Bronchial epithelial cell (primary cell): ENCODE measurements at regions not wholly inside any gene's neighbourhood (a gene's known extent, or its start where the extent isn't known, plus 50 kb on each side); places are given as distances from the start of the nearest gene placed in this dataset.

Experiments used
- DNase-seq: peaks from one replicate; pipeline ENCODE4 v3.0.0-alpha.2; 2010; ENCODE audit warnings: low read depth
- FAIRE-seq: peaks from 2 replicates; lab custom pipeline; 2011; peaks lifted over from hg19 to GRCh38; lab: Jason Lieb, UNC
- H3K27me3 ChIP-seq: 2 replicates; pipeline ENCODE4 v1.5.1; 2011; ENCODE audit warnings: low read length; ENCODE audit not compliant: control insufficient read depth, insufficient read depth
- H3K36me3 ChIP-seq: 2 replicates; pipeline ENCODE4 v1.5.1; 2011; ENCODE audit warnings: low read length; ENCODE audit not compliant: control insufficient read depth, insufficient read depth
- H3K4me3 ChIP-seq: 2 replicates; pipeline ENCODE4 v1.5.1; 2011; ENCODE audit warnings: mild to moderate bottlenecking, low read depth, low read length, control low read depth
- TF ChIP-seq, protein P1 (sequence below): IDR thresholded peaks from 2 replicates; pipeline ENCODE4 v1.5.1; 2011; ENCODE audit warnings: mild to moderate bottlenecking, moderate library complexity, low read length, control low read depth, inconsistent platforms; ENCODE audit not compliant: insufficient read depth, severe bottlenecking

DNA sequence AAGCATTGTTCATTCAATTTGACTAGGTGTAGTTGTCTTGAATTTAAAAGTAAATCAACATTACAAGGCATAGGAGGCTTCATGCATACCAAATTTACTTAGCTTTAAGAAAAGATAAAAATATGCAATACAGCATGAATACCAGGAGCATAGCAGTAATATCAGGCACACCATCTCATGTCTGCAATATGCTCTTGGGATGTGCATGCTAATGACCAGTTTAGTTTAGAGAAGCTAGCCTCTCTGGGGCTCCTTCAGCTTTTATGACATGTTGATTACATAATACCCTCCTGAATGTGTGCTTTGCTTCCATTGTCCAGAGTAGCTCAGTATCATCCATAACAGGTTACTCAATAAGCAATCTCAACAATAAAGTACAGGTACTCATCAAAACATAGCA is 497.2 kb downstream of the FLRT2 start:
- H3K27me3 ChIP-seq, result no peaks in the 10 kb centered on the region
- no peaks in the 10 kb centered on the region for H3K36me3 ChIP-seq
- TF ChIP-seq, protein P1, sequence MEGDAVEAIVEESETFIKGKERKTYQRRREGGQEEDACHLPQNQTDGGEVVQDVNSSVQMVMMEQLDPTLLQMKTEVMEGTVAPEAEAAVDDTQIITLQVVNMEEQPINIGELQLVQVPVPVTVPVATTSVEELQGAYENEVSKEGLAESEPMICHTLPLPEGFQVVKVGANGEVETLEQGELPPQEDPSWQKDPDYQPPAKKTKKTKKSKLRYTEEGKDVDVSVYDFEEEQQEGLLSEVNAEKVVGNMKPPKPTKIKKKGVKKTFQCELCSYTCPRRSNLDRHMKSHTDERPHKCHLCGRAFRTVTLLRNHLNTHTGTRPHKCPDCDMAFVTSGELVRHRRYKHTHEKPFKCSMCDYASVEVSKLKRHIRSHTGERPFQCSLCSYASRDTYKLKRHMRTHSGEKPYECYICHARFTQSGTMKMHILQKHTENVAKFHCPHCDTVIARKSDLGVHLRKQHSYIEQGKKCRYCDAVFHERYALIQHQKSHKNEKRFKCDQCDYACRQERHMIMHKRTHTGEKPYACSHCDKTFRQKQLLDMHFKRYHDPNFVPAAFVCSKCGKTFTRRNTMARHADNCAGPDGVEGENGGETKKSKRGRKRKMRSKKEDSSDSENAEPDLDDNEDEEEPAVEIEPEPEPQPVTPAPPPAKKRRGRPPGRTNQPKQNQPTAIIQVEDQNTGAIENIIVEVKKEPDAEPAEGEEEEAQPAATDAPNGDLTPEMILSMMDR, result no peak
- DNase-seq, result no peak
- no peak overlapping the region for H3K4me3 ChIP-seq
- FAIRE-seq, result no peak

DNA sequence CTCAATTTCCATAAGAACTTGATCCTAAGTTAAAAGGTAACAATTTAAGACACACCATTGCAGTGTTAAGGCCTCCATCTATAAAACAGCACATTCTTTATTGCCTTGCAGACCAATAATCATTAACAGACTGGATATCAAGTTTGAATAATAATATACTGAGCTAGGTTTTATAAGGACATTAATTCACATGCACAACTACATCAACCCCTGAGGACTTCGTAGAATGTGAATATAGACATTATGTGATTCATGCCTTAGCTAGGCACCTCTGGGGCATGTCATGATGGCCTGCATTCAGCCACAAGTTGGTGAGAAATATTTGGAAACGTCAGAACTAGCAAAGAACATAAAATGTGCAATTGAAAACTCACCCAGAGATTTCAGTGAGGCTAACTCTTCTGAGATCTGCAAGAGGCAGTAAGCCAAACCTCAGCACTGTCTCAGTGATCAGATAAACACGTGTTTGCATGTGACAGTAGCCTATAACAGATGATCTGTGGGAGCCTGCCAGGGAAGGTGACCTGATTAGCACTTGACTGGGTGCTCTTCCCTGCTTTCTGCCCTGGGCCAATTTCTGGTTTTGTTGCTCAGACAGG is 492.2 kb downstream of the FLRT2 start:
- no peak for DNase-seq
- no peak for FAIRE-seq
- TF ChIP-seq, protein P1, result no peak

DNA sequence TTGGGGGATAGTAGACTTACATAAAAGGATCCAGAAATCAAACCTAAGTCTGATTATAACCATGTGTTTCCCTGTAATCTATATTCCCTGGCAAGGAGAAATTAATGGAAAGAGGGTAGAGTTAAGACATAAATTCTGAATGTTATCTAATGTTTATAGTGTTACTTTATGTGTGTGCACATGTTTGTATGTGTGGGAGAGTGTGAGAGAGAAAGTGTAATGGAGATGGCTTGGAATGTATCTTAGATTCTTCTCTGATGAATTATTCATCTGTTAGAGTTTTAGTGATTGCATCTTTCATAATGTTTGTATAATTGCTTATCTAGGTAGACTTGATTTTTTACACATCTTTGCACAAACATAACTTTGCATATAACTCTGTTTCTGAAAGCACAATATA is 490.9 kb downstream of the FLRT2 start:
- H3K4me3 ChIP-seq, result no peak overlapping the region
- H3K36me3 ChIP-seq, result no peaks in the 10 kb centered on the region
- DNase-seq (no peak), FAIRE-seq (no peak)
- TF ChIP-seq, protein P1, result no peak
- H3K27me3 ChIP-seq, result no peaks in the 10 kb centered on the region

More for the DNA sequence above, 492.2 kb downstream of the FLRT2 start:
- Histone ChIP-seq H3K36me3 (no peaks in the 10 kb centered on the region), H3K4me3 (no peak overlapping the region), H3K27me3 (no peaks in the 10 kb centered on the region)

DNA sequence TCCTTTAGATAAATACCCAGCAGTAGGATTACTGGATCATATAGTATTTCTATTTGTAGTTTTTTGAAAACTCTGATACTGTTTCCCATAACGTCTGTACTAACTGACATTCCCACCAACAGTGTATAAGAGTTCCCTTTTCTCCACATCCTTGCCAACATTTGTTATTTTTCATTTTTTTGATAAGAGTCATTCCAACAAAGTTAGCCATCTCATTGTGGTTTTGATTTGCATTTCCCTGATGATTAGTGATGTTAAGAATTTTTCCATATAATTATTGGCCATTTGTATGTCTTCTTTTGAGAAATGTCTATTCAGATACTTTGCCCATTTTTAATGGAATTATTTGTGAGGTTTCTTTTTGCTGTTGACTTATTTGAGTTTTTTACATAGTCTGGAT is 486.0 kb downstream of the FLRT2 start:
- FAIRE-seq (no peak), DNase-seq (peak; percentile 10)
- Histone ChIP-seq H3K36me3 (no peaks in the 10 kb centered on the region), H3K4me3 (no peak overlapping the region), H3K27me3 (no peaks in the 10 kb centered on the region)
- TF ChIP-seq, protein P1, result no peak

DNA sequence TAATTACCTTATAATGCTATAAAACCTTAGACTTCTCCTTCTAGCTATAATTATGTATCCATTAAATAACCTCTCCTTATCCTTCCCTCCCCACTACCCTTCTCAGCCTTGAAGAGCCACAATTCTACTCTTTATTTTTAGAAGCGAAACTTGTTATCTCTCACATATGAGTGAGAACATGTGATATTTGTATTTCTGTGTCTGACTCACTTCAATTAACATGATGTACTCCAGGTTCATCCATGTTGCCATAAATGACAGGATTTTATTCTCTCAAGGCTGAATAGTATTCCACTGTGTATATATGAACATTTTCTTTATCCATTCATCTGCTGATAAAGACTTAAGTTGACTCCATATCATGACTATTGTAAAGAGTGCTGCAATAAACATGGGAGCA is 485.6 kb downstream of the FLRT2 start:
- DNase-seq, result peak; percentile 8
- Histone ChIP-seq H3K4me3 (no peak overlapping the region), H3K36me3 (no peaks in the 10 kb centered on the region), H3K27me3 (no peaks in the 10 kb centered on the region)
- TF ChIP-seq, protein P1, result no peak
- no peak for FAIRE-seq

DNA sequence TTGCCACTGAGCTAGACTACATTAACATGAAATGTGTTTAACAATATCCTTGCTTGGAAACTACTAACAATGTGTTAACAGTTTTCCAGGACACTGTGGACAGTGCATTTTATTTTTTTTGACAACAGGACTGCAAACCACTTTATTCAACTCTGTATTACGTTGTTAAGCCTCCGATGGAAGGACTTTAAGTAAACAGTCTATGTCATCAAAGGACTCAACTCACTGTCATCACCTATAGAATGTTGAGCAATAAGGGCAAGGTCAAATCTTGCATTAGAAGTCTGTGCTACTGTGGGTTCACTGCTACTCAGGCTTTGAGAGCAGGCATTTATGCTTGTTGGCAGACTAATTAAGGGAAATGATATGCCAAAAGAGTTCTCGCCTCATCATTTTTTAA is 483.7 kb downstream of the FLRT2 start:
- no peak overlapping the region for H3K4me3 ChIP-seq
- no peaks in the 10 kb centered on the region for H3K36me3 ChIP-seq
- TF ChIP-seq, protein P1, result no peak
- no peaks in the 10 kb centered on the region for H3K27me3 ChIP-seq
- peak; percentile 54 for DNase-seq
- FAIRE-seq, result no peak
